ENCODE measurements at regions not wholly inside any gene's neighbourhood (a gene's known extent, or its start where the extent isn't known, plus 50 kb on each side); places are given as distances from the start of the nearest gene placed in this dataset.
"Not testable (repeated sequence)": the region's sequence is repeated elsewhere in the genome, so short reads cannot be mapped to it uniquely, and the experiment has no call there.

- no peak for DNase-seq (ENCODE audit: low read depth in 1 of 2, low spot score in 1 of 2)
These were observed 679.9 kb upstream of the RAG2 start for GRCh38 chr11:37277896-37278465.

GRCh38 chr11:37264783-37265182, 666.7 kb upstream of the RAG2 start:
- DNase-seq (ENCODE audit: low read depth in 1 of 2, low spot score in 1 of 2) = no peak

DNA sequence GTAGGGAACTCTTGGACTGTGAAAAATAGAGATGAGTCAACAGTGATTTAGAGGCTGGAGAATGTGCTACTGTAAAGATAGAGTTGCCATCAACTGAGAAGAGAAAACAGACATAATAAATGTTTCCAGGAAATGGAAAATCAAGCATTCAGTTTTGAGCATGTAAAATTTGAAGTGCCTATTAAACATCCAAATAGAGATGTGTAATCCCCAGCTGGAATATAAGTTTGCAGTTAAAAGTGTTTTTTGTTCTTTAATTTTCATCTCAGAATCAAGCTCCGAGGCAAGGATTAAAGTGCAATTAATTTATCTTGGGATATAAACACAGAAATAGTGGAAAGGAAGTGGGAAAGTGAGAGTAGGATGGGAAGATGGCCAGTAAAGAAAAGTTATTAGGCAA, 666.0 kb upstream of the RAG2 start:
- DNase-seq (ENCODE audit: low read depth in 1 of 2, low spot score in 1 of 2) = no peak

DNA sequence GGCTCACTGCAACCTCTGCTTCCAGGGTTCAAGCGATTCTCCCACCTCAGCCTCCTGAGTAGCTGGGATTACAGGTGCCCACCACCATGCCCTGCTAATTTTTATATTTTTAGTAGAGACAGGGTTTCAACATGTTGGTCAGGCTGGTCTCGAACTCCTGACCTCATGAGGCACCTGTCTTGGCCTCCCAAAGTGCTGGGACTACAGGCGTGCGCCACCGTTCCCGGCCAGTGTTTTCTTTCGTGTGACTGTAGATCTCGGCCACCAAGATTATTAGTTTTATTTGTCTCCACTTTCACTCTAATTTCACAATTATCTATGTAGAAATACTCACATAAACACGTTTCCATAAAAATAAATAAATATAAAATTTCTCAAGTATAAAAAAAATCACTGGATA, 665.4 kb upstream of the RAG2 start:
- not testable (repeated sequence) for DNase-seq (ENCODE audit: low read depth in 1 of 2, low spot score in 1 of 2)

DNA sequence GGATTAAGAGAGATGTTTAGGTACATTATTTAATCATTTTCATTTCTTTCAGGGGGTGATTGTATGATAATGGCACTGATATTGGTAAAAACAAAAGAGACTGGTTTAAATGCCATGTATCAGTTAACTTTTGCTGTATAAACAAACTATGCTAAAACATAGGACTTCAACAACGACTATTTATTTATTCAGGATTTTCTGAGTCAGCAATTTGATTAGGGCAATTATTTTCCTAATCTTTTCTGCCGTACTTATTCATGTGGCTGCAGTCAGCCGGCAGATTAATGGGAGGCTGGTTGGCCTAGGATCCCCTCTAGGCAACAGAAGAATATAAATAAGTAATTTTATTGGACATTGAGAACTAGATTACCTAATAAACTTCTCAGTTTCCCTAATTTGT, 661.7 kb upstream of the RAG2 start:
- no peak for DNase-seq (ENCODE audit: low read depth in 1 of 2, low spot score in 1 of 2)

DNA sequence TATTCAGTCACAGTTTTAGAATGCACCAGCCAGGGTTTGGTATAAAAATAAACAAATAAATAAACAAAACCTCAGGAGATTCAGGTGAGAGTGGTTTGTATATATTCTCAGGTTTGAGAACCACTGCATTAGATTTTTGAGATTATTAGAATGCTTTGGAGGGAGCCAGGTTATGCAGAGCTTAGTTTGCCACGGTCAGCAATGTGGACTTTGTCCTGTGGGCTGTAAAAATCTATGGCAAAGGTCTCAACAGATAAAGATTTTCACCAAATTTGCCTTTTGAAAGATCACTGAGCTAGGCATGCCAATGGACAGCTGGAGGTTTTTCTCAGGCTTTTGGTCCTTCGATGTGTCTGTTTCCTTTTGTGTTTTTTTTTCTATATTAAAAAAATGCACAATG, 650.1 kb upstream of the RAG2 start:
- DNase-seq (ENCODE audit: low read depth in 1 of 2, low spot score in 1 of 2) = no peak

DNA sequence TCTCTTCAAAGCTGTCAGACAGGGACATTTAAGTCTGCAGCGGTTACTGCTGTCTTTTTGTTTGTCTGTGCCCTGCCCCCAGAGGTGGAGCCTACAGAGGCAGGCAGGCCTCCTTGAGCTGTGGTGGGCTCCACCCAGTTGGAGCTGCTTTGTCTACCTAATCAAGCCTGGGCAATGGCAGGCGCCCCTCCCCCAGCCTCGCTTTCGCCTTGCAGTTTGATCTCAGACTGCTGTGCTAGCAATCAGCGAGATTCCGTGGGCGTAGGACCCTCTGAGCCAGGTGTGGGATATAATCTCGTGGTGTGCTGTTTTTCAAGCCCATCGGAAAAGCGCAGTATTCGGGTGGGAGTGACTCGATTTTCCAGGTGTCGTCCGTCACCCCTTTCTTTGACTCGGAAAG, 648.1 kb upstream of the RAG2 start:
- not testable (repeated sequence) for DNase-seq (ENCODE audit: low read depth in 1 of 2, low spot score in 1 of 2)

GRCh38 chr11:37230865-37231264, 632.8 kb upstream of the RAG2 start:
- no peak for DNase-seq (ENCODE audit: low read depth in 1 of 2, low spot score in 1 of 2)

- no peak for DNase-seq (ENCODE audit: low read depth in 1 of 2, low spot score in 1 of 2)
These were observed 625.9 kb upstream of the RAG2 start for GRCh38 chr11:37223962-37224361.

DNA sequence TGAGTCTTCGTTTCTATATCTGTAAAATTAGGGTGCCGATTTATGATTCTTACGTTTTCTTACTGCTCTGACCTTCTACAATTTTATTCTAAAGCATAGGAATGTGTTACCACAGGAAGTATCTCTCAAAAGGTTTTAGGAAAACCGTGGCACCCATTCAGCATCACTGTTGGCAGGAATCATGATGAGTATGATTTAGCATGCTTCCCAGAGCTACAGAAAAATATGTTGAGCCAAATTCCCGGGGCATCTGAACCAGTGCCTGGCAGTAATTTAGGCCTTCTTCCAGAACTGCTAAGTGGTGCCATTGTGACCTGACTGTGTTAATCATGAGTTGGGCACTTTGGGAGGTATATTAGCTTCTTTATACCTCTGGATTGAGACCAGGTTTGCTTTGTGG, 605.0 kb upstream of the RAG2 start:
- no peak for DNase-seq (ENCODE audit: low read depth in 1 of 2, low spot score in 1 of 2)

DNA sequence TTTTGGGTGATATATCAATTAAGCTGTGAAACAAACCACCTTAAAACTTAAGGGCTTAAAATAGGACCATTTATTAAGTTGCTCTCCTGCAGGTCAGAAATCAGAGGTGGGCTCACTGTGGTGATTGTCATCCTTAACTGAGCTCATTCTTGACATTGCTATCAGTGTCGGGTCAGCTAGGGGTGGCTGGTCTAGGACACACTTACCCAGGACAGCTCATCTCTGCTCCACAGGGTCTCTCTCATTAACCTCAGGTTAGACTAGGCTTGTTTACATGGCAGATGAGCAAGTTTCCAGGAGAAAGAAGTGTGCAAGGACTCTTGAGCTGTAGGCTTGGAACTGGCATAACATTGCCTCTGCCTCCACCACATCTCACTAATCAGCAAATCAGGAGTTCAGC, 601.0 kb upstream of the RAG2 start:
- DNase-seq (ENCODE audit: low read depth in 1 of 2, low spot score in 1 of 2) = no peak

DNA sequence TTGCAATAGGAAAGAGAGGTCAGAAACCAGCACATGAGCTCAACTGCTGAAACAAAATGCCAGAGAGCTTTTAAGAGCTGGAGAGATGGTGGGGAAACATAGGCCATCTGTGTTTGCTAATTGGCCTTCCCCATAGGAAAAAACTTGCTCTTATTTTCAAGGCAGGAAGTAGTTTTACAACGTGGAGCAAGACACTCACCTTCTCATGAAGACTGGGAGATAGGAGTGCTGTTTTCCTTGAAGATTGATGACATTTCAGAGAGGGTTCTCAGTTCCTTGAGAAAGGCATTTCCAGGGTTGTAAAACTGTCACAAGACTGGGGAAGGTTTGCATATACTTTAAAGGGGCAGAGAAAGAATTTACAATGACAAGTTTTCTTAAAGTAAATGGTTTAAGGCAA, 586.3 kb upstream of the RAG2 start:
- DNase-seq (ENCODE audit: low read depth in 1 of 2, low spot score in 1 of 2) = no peak

DNA sequence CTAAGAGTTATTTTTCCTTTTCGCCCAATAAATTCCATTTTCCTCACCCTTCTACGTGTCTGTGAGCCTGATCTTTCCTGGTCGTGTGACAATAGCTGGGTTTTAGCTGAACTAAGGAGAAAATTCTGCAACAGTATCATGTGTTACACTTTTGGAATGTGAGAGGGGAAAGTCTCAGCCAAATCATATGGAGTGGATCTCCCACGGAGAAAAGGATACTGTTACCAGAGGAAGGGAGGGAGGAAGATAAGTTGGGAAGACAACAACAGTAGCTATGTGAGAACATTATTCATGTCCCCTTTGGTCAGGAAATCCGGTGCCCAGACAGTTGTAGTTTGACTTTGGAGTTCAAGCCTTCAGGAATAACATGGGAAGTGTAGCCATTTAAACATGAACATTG, 584.0 kb upstream of the RAG2 start:
- no peak for DNase-seq (ENCODE audit: low read depth in 1 of 2, low spot score in 1 of 2)

DNA sequence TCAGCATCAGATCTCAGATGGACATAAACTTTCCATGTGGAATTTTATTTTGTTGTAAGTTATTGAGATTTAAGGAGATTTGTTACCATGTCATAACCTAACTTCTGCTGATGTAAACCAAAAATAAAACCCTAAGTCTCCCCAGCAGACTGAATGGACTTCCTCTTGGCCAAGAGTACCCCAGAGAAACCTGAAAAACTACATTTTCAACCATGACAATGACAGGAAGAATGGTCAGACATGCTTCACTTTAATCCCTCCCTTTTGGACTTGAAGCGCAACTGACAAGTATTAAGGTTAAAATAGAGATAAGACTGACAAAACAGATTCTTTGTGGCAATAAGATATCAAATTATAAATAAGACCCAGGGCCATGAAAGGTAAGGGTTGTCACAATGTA, 579.7 kb upstream of the RAG2 start:
- DNase-seq (ENCODE audit: low read depth in 1 of 2, low spot score in 1 of 2) = no peak

- DNase-seq (ENCODE audit: low read depth in 1 of 2, low spot score in 1 of 2) = no peak
These were observed 573.4 kb upstream of the RAG2 start for GRCh38 chr11:37171451-37171850.

DNA sequence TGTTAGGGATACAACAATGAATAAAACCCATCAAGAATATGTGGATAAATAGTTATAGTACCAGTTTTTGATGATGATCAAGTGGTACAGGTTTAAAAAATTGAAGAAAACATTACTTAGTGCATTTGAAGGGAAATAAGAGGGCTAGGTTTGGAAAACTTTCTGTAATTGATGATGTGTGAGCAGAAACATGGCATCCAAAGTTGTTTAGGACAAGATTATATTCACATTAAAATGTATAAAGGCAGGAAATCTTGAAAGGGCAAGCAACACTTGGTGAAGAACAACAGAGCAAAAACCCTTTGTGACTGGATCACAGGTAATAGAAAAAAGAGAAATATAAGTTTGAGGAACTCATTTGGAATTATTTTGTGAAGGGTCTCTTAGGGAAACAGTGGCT, 572.3 kb upstream of the RAG2 start:
- no peak for DNase-seq (ENCODE audit: low read depth in 1 of 2, low spot score in 1 of 2)

- DNase-seq (ENCODE audit: low read depth in 1 of 2, low spot score in 1 of 2) = not testable (repeated sequence)
These were observed 547.4 kb upstream of the RAG2 start for GRCh38 chr11:37145434-37145833.

- DNase-seq (ENCODE audit: low read depth in 1 of 2, low spot score in 1 of 2) = no peak
These were observed 544.6 kb upstream of the RAG2 start for GRCh38 chr11:37142591-37142990.

DNA sequence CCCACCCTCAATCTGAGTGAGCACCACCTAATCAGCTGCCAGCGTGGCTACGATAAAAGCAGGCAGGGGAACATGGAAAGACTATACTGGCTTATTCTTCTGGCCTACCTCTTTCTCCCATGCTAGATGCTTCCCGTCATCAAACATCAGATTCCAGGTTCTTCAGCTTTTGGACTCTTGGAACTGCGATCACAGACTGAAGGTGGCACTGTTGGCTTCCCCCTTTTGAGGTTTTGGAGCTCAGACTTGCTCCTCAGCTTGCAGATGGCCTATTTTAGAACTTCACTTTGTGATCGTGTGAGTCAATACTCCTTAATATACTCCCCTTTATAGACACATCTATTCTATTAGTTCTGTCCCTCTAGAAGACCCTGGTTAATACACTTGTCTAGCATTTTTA, 543.7 kb upstream of the RAG2 start:
- DNase-seq (ENCODE audit: low read depth in 1 of 2, low spot score in 1 of 2) = no peak

- not testable (repeated sequence) for DNase-seq (ENCODE audit: low read depth in 1 of 2, low spot score in 1 of 2)
These were observed 537.6 kb upstream of the RAG2 start for GRCh38 chr11:37135606-37136005.

- no peak for DNase-seq (ENCODE audit: low read depth in 1 of 2, low spot score in 1 of 2)
These were observed 536.6 kb upstream of the RAG2 start for GRCh38 chr11:37134637-37135036.

GRCh38 chr11:37124384-37124783, 526.3 kb upstream of the RAG2 start:
- DNase-seq (ENCODE audit: low read depth in 1 of 2, low spot score in 1 of 2) = no peak

- DNase-seq (ENCODE audit: low read depth in 1 of 2, low spot score in 1 of 2) = no peak
These were observed 517.9 kb upstream of the RAG2 start for GRCh38 chr11:37115963-37116362.

DNA sequence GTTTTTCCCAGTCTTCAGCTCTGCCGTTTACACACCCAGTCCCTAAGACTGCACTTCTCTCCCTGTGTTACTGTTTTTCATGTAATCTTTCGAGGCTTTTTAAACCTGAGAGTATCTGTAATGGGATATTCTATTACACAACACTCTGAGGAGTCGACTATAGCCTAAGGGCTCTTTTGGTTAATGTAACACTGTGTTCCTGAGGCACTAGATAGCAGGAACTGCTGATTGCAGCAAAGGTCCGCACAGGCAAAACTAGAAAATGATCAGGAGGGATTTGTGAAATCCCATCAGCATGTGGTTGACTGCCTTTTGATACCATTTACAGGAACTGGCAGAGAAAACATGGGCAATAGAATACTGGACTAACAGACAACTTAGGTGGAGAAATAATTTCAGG, 512.3 kb upstream of the RAG2 start:
- no peak for DNase-seq (ENCODE audit: low read depth in 1 of 2, low spot score in 1 of 2)
